Liver (tissue), 7 donors: ENCODE measurements at regions not wholly inside any gene's neighbourhood (a gene's known extent, or its start where the extent isn't known, plus 50 kb on each side); places are given as distances from the start of the nearest gene placed in this dataset.

Source experiments
- DNase-seq: peaks from one replicate; pipeline ENCODE4 v3.0.0-alpha.2; 2017; ENCODE audit warnings: low spot score
- H3K27ac ChIP-seq, 2 donors: one replicate each; pipeline ENCODE4 v1.7.0; 2013; ENCODE audit warnings: inconsistent platforms in 2 of 2, low read length in 2 of 2, control low read depth in 1 of 2, low read depth in 1 of 2, mild to moderate bottlenecking in 1 of 2
- H3K27me3 ChIP-seq, 4 donors: one replicate each; pipeline versions ENCODE4 v1.6.1 to v1.7.0; 2013; ENCODE audit warnings: low read length in 3 of 4, inconsistent platforms in 1 of 4, mild to moderate bottlenecking in 1 of 4, moderate library complexity in 1 of 4; ENCODE audit not compliant: control insufficient read depth in 4 of 4, insufficient read depth in 4 of 4
- H3K36me3 ChIP-seq, 4 donors: one replicate each; pipeline versions ENCODE4 v1.6.1 to v1.7.0; 2013; ENCODE audit warnings: low read length in 3 of 4, mild to moderate bottlenecking in 3 of 4, low read depth in 1 of 4, moderate library complexity in 1 of 4; ENCODE audit not compliant: control insufficient read depth in 4 of 4, insufficient read depth in 3 of 4
- H3K4me1 ChIP-seq, 4 donors: one replicate each; pipeline versions ENCODE4 v1.6.1 to v1.7.0; 2013; ENCODE audit warnings: low read length in 3 of 4, mild to moderate bottlenecking in 3 of 4, moderate library complexity in 1 of 4; ENCODE audit not compliant: control insufficient read depth in 4 of 4, insufficient read depth in 4 of 4
- H3K4me3 ChIP-seq, 3 donors: one replicate each; pipeline versions ENCODE4 v1.6.1 to v1.7.0; 2013; ENCODE audit warnings: low read length in 3 of 3, control low read depth in 1 of 3, low read depth in 1 of 3, mild to moderate bottlenecking in 1 of 3
- H3K9ac ChIP-seq, 2 donors: one replicate each; pipeline ENCODE4 v1.7.0; 2013; ENCODE audit warnings: low read length in 2 of 2, mild to moderate bottlenecking in 2 of 2, moderate library complexity in 2 of 2, control low read depth in 1 of 2, low read depth in 1 of 2
- H3K9me3 ChIP-seq, 4 donors: one replicate each; pipeline versions ENCODE4 v1.6.1 to v1.7.0; 2013; ENCODE audit warnings: low read length in 3 of 4; ENCODE audit not compliant: control insufficient read depth in 4 of 4
- EGR1 ChIP-seq, 2 donors: IDR thresholded peaks; 2 replicates each; pipeline ENCODE4 v1.6.1; 2016 to 2018; ENCODE audit warnings: antibody characterized with exemption in 2 of 2, low read depth in 2 of 2
- FOXA1 ChIP-seq: IDR thresholded peaks from 2 replicates; pipeline ENCODE4 v1.6.1; 2016; ENCODE audit warnings: antibody characterized with exemption
- FOXA2 ChIP-seq: IDR thresholded peaks from 2 replicates; pipeline ENCODE4 v1.6.1; 2016; ENCODE audit warnings: antibody characterized with exemption
- GABPA ChIP-seq, 2 donors: IDR thresholded peaks in 1 of 2; conservative IDR thresholded peaks in 1 of 2; 2 replicates each; pipeline ENCODE4 v1.6.1; 2016; ENCODE audit warnings: antibody characterized with exemption in 2 of 2, mild to moderate bottlenecking in 1 of 2, moderate library complexity in 1 of 2
- HNF4A ChIP-seq, 2 donors: conservative IDR thresholded peaks; 2 replicates each; pipeline ENCODE4 v1.6.1; 2016; ENCODE audit warnings: antibody characterized with exemption in 2 of 2, mild to moderate bottlenecking in 2 of 2
- HNF4G ChIP-seq: IDR thresholded peaks from 2 replicates; pipeline ENCODE4 v1.6.1; 2016; ENCODE audit warnings: antibody characterized with exemption
- JUND ChIP-seq, 2 donors: IDR thresholded peaks; 2 replicates each; pipeline ENCODE4 v1.6.1; 2016; ENCODE audit warnings: antibody characterized with exemption in 2 of 2
- MAX ChIP-seq: IDR thresholded peaks from 2 replicates; pipeline ENCODE4 v1.6.1; 2016; ENCODE audit warnings: antibody characterized with exemption
- NR2F2 ChIP-seq: IDR thresholded peaks from 2 replicates; pipeline ENCODE4 v1.6.1; 2016; ENCODE audit warnings: antibody characterized with exemption
- RAD21 ChIP-seq, 2 donors: IDR thresholded peaks; 2 replicates each; pipeline ENCODE4 v1.6.1; 2016; ENCODE audit warnings: antibody characterized with exemption in 2 of 2, mild to moderate bottlenecking in 2 of 2
- REST ChIP-seq: IDR thresholded peaks from 2 replicates; pipeline ENCODE4 v1.6.1; 2016; ENCODE audit warnings: antibody characterized with exemption, mild to moderate bottlenecking
- RXRA ChIP-seq, 2 donors: IDR thresholded peaks; 2 replicates each; pipeline ENCODE4 v1.6.1; 2017 to 2018; ENCODE audit warnings: antibody characterized with exemption in 2 of 2, mild to moderate bottlenecking in 1 of 2
- SP1 ChIP-seq: IDR thresholded peaks from 2 replicates; pipeline ENCODE4 v1.6.1; 2018; ENCODE audit warnings: antibody characterized with exemption, mild to moderate bottlenecking
- TAF1 ChIP-seq: conservative IDR thresholded peaks from 2 replicates; pipeline ENCODE4 v1.6.1; 2016; ENCODE audit warnings: antibody characterized with exemption, mild to moderate bottlenecking
- YY1 ChIP-seq: IDR thresholded peaks from 2 replicates; pipeline ENCODE4 v1.6.1; 2016; ENCODE audit warnings: antibody characterized with exemption, mild to moderate bottlenecking
- TF ChIP-seq, protein P1 (sequence below): IDR thresholded peaks from 2 replicates; pipeline ENCODE4 v1.6.1; 2016; ENCODE audit warnings: antibody characterized with exemption
- TF ChIP-seq, protein P2 (sequence below): IDR thresholded peaks from 2 replicates; pipeline ENCODE4 v1.6.1; 2016; ENCODE audit warnings: antibody characterized with exemption
- TF ChIP-seq, protein P3 (sequence below): fragments of 150-350 bp; IDR thresholded peaks from 2 replicates; pipeline ENCODE4 v1.5.1; 2017; ENCODE audit warnings: improper control_type of control experiment, low read depth, low read length; ENCODE audit not compliant: missing input control
- donor health status: healthy.
- donor health status: healthy.
- donor health status: healthy.
- donor health status: healthy.

DNA sequence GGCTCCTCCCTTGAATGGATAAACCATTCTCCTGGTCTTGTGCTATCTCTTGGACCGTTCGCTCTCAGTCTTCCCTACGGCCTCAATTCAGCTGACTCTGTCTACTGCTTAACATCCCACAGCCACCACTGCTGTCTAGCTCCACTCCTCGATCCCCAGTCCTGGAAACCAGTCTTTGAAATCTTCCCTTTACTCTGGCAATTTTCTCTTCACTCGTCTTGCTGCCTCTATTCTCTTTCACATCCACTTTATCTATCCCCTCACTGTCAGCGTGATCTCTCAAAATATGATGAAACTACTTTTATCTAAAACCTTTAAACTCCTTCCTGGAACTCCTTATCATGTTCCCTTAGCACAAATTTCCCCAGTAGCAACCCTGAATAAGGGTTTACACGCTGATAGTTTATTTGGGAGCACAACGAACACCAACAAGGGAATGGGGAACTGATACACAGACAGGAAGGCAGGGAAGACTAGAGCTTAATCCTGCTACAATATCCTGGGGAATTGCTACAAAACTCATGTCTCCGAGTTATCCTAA is 131.6 kb upstream of the SAMSN1 start (continued):
- TF ChIP-seq SP1 = no peak

GRCh38 chr21:14677013-14677412 is 130.9 kb upstream of the SAMSN1 start:
- DNase-seq = no peak
- no peaks in the 10 kb centered on the region for H3K4me1 ChIP-seq
- TF ChIP-seq, protein P1, sequence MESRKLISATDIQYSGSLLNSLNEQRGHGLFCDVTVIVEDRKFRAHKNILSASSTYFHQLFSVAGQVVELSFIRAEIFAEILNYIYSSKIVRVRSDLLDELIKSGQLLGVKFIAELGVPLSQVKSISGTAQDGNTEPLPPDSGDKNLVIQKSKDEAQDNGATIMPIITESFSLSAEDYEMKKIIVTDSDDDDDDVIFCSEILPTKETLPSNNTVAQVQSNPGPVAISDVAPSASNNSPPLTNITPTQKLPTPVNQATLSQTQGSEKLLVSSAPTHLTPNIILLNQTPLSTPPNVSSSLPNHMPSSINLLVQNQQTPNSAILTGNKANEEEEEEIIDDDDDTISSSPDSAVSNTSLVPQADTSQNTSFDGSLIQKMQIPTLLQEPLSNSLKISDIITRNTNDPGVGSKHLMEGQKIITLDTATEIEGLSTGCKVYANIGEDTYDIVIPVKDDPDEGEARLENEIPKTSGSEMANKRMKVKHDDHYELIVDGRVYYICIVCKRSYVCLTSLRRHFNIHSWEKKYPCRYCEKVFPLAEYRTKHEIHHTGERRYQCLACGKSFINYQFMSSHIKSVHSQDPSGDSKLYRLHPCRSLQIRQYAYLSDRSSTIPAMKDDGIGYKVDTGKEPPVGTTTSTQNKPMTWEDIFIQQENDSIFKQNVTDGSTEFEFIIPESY = no peak
- TF ChIP-seq SP1 (no peak), YY1 (no peak), NR2F2 (no peak), EGR1 (IDR thresholded peaks at IDR 0.05; ENCODE audit: low read depth in 2 of 2) (no peak), REST (no peak), FOXA2 (no peak), HNF4G (no peak), RAD21 (IDR thresholded peaks at IDR 0.05) (no peak), TAF1 (no peak), FOXA1 (no peak), JUND (IDR thresholded peaks at IDR 0.05) (no peak), MAX (no peak), HNF4A (conservative IDR thresholded peaks at IDR 0.05) (no peak), RXRA (IDR thresholded peaks at IDR 0.05) (no peak), GABPA (IDR thresholded peaks at IDR 0.05 in 1 of 2, conservative IDR thresholded peaks at IDR 0.05 in 1 of 2) (no peak)
- TF ChIP-seq, protein P2, sequence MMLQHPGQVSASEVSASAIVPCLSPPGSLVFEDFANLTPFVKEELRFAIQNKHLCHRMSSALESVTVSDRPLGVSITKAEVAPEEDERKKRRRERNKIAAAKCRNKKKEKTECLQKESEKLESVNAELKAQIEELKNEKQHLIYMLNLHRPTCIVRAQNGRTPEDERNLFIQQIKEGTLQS = no peak
- TF ChIP-seq, protein P3, sequence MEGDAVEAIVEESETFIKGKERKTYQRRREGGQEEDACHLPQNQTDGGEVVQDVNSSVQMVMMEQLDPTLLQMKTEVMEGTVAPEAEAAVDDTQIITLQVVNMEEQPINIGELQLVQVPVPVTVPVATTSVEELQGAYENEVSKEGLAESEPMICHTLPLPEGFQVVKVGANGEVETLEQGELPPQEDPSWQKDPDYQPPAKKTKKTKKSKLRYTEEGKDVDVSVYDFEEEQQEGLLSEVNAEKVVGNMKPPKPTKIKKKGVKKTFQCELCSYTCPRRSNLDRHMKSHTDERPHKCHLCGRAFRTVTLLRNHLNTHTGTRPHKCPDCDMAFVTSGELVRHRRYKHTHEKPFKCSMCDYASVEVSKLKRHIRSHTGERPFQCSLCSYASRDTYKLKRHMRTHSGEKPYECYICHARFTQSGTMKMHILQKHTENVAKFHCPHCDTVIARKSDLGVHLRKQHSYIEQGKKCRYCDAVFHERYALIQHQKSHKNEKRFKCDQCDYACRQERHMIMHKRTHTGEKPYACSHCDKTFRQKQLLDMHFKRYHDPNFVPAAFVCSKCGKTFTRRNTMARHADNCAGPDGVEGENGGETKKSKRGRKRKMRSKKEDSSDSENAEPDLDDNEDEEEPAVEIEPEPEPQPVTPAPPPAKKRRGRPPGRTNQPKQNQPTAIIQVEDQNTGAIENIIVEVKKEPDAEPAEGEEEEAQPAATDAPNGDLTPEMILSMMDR = no peak
- no peak overlapping the region for H3K9ac ChIP-seq
- no peaks in the 10 kb centered on the region for H3K36me3 ChIP-seq
- no peaks in the 10 kb centered on the region for H3K9me3 ChIP-seq
- no peaks in the 10 kb centered on the region for H3K27me3 ChIP-seq
- no peak overlapping the region for H3K4me3 ChIP-seq
- H3K27ac ChIP-seq = no peak overlapping the region
